ENCODE measurements at regions not wholly inside any gene's neighbourhood (a gene's known extent, or its start where the extent isn't known, plus 50 kb on each side); places are given as distances from the start of the nearest gene placed in this dataset.

DNA sequence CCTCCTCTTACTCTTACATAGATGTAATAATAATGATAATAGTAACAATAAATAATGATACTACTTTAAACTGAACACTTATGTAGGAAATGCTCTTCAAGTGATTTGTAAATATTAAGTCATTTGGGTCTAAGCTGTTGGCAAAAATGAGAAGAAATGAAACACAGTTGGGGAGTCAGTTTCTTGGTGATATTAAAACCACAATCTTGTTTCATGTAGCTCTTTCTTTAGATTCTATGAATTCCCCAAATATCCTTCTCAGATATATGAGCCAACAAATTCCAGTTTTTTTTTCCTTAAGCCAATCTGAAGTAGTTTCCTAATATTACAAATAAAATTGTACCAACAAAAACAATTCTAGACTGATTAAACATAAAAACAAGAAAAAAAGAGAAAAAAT is 1115.6 kb upstream of the CNTN5 start:
- Histone ChIP-seq H3K4me3 (ENCODE audit: control insufficient read depth in 2 of 3, extremely low read depth in 1 of 3, insufficient read depth in 2 of 3, low read depth in 1 of 3, low read length in 3 of 3) (no peak overlapping the region), H3K27ac (ENCODE audit: control insufficient read depth, insufficient read depth, low read length) (no peak overlapping the region), H3K4me2 (ENCODE audit: control insufficient read depth, extremely low read depth, insufficient read depth, low read depth, low read length) (no peak overlapping the region), H3K27me3 (ENCODE audit: control insufficient read depth, extremely low read depth, insufficient read depth, low read length) (no peaks in the 10 kb centered on the region), H3K9me1 (ENCODE audit: control insufficient read depth, extremely low read depth, insufficient read depth, low read length) (no peaks in the 10 kb centered on the region), H3K4me1 (ENCODE audit: control insufficient read depth, extremely low read depth, insufficient read depth, low read length) (no peaks in the 10 kb centered on the region), H3K9me3 (ENCODE audit: control insufficient read depth, low read depth, low read length) (no peaks in the 10 kb centered on the region), H3K79me2 (ENCODE audit: control insufficient read depth, insufficient read depth, low read length) (no peaks in the 10 kb centered on the region), H4K20me1 (ENCODE audit: control insufficient read depth, extremely low read depth, insufficient read depth, low read length) (no peaks in the 10 kb centered on the region), H3K36me3 (ENCODE audit: control insufficient read depth in 2 of 2, extremely low read depth in 1 of 2, insufficient read depth in 2 of 2, low read length in 2 of 2) (no peaks in the 10 kb centered on the region), H3K9ac (ENCODE audit: control insufficient read depth, extremely low read depth, insufficient read depth, low read length) (no peak overlapping the region), H2AFZ (ENCODE audit: control insufficient read depth, low read length) (no peak overlapping the region)
- dilution Hi-C loops (cut with MboI; ENCODE audit: extremely low pct_ligation_motif_present, low sequenced_read_pairs), result no loop called here
- no peak for DNase-seq (ENCODE audit: low read depth, low spot score)
- FAIRE-seq, result no peak
- no peak for TF ChIP-seq EZH2 (IDR thresholded peaks at IDR 0.05; ENCODE audit: low read length)
- TF ChIP-seq CTCF (optimal IDR thresholded peaks at IDR 0.05 in 1 of 3, IDR thresholded peaks at IDR 0.05 in 1 of 3, conservative IDR thresholded peaks at IDR 0.05 in 1 of 3; ENCODE audit: extremely low read depth in 1 of 3, insufficient read depth in 2 of 3, low read length in 3 of 3), result no peak

DNA sequence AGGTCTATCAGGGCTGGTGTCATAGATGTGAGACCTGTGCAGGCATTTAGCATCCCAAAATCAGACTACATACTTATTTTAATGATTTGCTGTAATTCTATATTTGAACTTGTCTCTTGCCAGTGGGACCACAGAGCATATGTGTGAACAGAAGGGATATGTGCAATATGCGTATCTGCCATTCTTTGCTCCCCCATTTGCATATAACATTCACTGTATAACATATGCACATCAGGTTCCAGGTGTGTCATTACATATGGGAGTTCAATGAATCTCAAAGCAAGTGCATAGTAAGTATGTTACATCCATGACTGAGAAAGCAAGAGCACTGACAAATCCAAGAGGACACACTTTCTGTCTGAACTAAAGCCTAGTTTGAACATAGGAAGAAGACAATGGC is 1115.1 kb upstream of the CNTN5 start:
- DNase-seq (ENCODE audit: low read depth, low spot score) (no peak), FAIRE-seq (no peak)
- Histone ChIP-seq H4K20me1 (ENCODE audit: control insufficient read depth, extremely low read depth, insufficient read depth, low read length) (no peaks in the 10 kb centered on the region), H3K9me3 (ENCODE audit: control insufficient read depth, low read depth, low read length) (no peaks in the 10 kb centered on the region), H3K4me1 (ENCODE audit: control insufficient read depth, extremely low read depth, insufficient read depth, low read length) (no peaks in the 10 kb centered on the region), H3K4me2 (ENCODE audit: control insufficient read depth, extremely low read depth, insufficient read depth, low read depth, low read length) (no peak overlapping the region), H3K36me3 (ENCODE audit: control insufficient read depth in 2 of 2, extremely low read depth in 1 of 2, insufficient read depth in 2 of 2, low read length in 2 of 2) (no peaks in the 10 kb centered on the region), H3K27ac (ENCODE audit: control insufficient read depth, insufficient read depth, low read length) (no peak overlapping the region), H3K4me3 (ENCODE audit: control insufficient read depth in 2 of 3, extremely low read depth in 1 of 3, insufficient read depth in 2 of 3, low read depth in 1 of 3, low read length in 3 of 3) (no peak overlapping the region), H3K9ac (ENCODE audit: control insufficient read depth, extremely low read depth, insufficient read depth, low read length) (no peak overlapping the region), H2AFZ (ENCODE audit: control insufficient read depth, low read length) (no peak overlapping the region), H3K79me2 (ENCODE audit: control insufficient read depth, insufficient read depth, low read length) (no peaks in the 10 kb centered on the region), H3K27me3 (ENCODE audit: control insufficient read depth, extremely low read depth, insufficient read depth, low read length) (no peaks in the 10 kb centered on the region), H3K9me1 (ENCODE audit: control insufficient read depth, extremely low read depth, insufficient read depth, low read length) (no peaks in the 10 kb centered on the region)
- TF ChIP-seq EZH2 (IDR thresholded peaks at IDR 0.05; ENCODE audit: low read length) (no peak), CTCF (optimal IDR thresholded peaks at IDR 0.05 in 1 of 3, IDR thresholded peaks at IDR 0.05 in 1 of 3, conservative IDR thresholded peaks at IDR 0.05 in 1 of 3; ENCODE audit: extremely low read depth in 1 of 3, insufficient read depth in 2 of 3, low read length in 3 of 3) (no peak)
- dilution Hi-C loops (cut with MboI; ENCODE audit: extremely low pct_ligation_motif_present, low sequenced_read_pairs), result no loop called here
